ENCODE measurements at regions not wholly inside any gene's neighbourhood (a gene's known extent, or its start where the extent isn't known, plus 50 kb on each side); places are given as distances from the start of the nearest gene placed in this dataset.

DNA sequence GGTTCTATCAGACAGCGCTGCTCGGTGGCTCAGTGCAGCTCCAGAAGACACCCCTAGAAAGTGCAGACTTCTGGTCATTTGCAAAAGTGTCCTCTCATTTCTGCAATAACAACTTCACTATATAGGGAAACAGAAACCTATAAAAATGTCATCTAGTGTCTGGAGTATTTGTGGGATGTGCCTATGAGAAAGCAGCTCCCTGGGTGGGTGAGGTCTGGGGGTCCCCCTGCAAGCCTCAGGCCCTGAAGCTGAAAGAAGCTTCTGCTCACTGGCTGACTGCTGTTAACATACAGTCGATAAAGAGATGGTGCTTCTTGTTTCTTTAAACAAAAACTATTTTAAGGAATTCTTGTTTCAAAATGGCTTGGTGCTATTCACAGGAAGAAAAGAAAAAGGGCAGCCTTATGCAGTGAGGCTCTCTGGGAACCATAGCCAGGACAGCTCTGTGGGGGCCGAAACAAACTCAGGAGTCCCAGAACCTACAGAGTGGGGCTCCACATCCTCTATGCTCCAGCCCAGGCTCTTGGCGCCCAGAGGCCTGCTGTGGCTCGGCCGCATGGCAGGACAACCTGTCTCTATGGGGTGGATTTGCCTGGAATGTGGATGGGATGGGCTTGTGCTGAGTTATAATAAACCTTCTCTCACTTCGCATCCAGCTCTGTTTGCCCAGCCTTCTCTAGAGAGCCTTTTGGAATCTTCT is 109.7 kb downstream of the BANF2 start:
- H3K9ac ChIP-seq (ENCODE audit: extremely low read depth, insufficient read length, low read length): no peak overlapping the region
- no peaks in the 10 kb centered on the region for H3K79me1 ChIP-seq (ENCODE audit: insufficient read depth, low read depth, low read length, poor library complexity, severe bottlenecking)
- Mint-ChIP-seq H3K36me3 (ENCODE audit: insufficient read depth in 1 of 3, low read depth in 3 of 3) (peaks cover 0 to 3% (median 0%) of the 10 kb centered on the region in 3 experiments; a peak in 2 of 7 replicates), H3K27ac (no peak overlapping the region), H3K27me3 (ENCODE audit: low read depth) (no peaks in the 10 kb centered on the region), H3K9me3 (no peaks in the 10 kb centered on the region), H3K4me3 (no peak overlapping the region), H3K4me1 (peaks cover 7 to 9% of the 10 kb centered on the region in 2 experiments)
- H2BK5ac ChIP-seq (ENCODE audit: insufficient read length, low read length): no peak overlapping the region
- no peak for TF ChIP-seq CTCF (conservative IDR thresholded peaks at IDR 0.05)
- no peak overlapping the region for H3K4ac ChIP-seq (ENCODE audit: low read depth, low read length)
- no peak overlapping the region for H2AFZ ChIP-seq (ENCODE audit: low read length)
- H2BK120ac ChIP-seq (ENCODE audit: low read depth, low read length, poor library complexity, severe bottlenecking): no peak overlapping the region
- H2BK12ac ChIP-seq (ENCODE audit: insufficient read length, low read depth, low read length): no peak overlapping the region
- no peak overlapping the region for H4K91ac ChIP-seq (ENCODE audit: insufficient read length, low read depth, low read length)
- H3K14ac ChIP-seq (ENCODE audit: insufficient read depth, low read length): no peak overlapping the region
- no peak overlapping the region for H4K5ac ChIP-seq (ENCODE audit: insufficient read length, low read depth, low read length)
- no peak overlapping the region for H2BK20ac ChIP-seq (ENCODE audit: low read depth, low read length, poor library complexity, severe bottlenecking)
- no peaks in the 10 kb centered on the region for H3K27me3 ChIP-seq (ENCODE audit: insufficient read depth, low read length)
- no peaks in the 10 kb centered on the region for H3K9me3 ChIP-seq (ENCODE audit: control insufficient read depth, low read depth, low read length)
- no peak overlapping the region for H2AK5ac ChIP-seq (ENCODE audit: insufficient read length, low read length)
- no CpG with 5 or more reads among the region's 8 CpGs for WGBS (ENCODE audit: extremely low coverage, insufficient read length, low lambda C conversion rate)
- no peak overlapping the region for H3K4me2 ChIP-seq (ENCODE audit: insufficient read depth, insufficient read length, low read length)
- no peak for DNase-seq
- H3K23ac ChIP-seq (ENCODE audit: insufficient read length, low read depth, low read length): no peak overlapping the region
- no peaks in the 10 kb centered on the region for H3K79me2 ChIP-seq (ENCODE audit: insufficient read depth, low read length)
- no peaks in the 10 kb centered on the region for H4K20me1 ChIP-seq (ENCODE audit: control insufficient read depth, insufficient read depth, insufficient read length)
- H3T11ph ChIP-seq (ENCODE audit: low read length): no peak overlapping the region
- no peak overlapping the region for H4K8ac ChIP-seq (replicated peaks; ENCODE audit: insufficient read length, low read depth, low read length)
- H3K4me1 ChIP-seq (ENCODE audit: insufficient read depth, low read length): no peaks in the 10 kb centered on the region; the same call in 1 of the 2 replicates
- H3K23me2 ChIP-seq (ENCODE audit: insufficient read length, low read depth, low read length, poor library complexity, severe bottlenecking): no peaks in the 10 kb centered on the region
- no peak overlapping the region for H3K56ac ChIP-seq (ENCODE audit: insufficient read length, low read depth, low read length)
- no peak overlapping the region for H3K18ac ChIP-seq (ENCODE audit: insufficient read length, low read depth, low read length)
- no peak overlapping the region for H2BK15ac ChIP-seq (ENCODE audit: low read depth, low read length)
- no peak overlapping the region for H3K27ac ChIP-seq (ENCODE audit: insufficient read length, low read depth, low read length)

Data from H9 (cell line).